ENCODE measurements at regions not wholly inside any gene's neighbourhood (a gene's known extent, or its start where the extent isn't known, plus 50 kb on each side); places are given as distances from the start of the nearest gene placed in this dataset.
"Not testable (repeated sequence)": the region's sequence is repeated elsewhere in the genome, so short reads cannot be mapped to it uniquely, and the experiment has no call there.

- TF ChIP-seq ELK1 (IDR thresholded peaks at IDR 0.05; ENCODE audit: low read depth, low read length) (no peak), ATOH8 (CRISPR knock-in tag; IDR thresholded peaks at IDR 0.05; ENCODE audit: low read depth) (no peak), JUNB (IDR thresholded peaks at IDR 0.05) (no peak)
Observed at GRCh38 chr21:35162831-35163230, 113.7 kb upstream of the RUNX1 start (continued).

- 11% methylated on average over 4 of the region's 4 CpGs for WGBS (ENCODE audit: missing lambda C conversion rate)
- ATAC-seq = no peak; a peak in 1 of 6 replicates
- DNase-seq (ENCODE audit: low read depth in 1 of 2, low spot score in 1 of 2) = peak; percentile 10 to 55
- TF ChIP-seq ELK1 (IDR thresholded peaks at IDR 0.05; ENCODE audit: low read depth, low read length) (no peak), RFX5 (IDR thresholded peaks at IDR 0.05) (no peak), FOSL2 (IDR thresholded peaks at IDR 0.05) (no peak), FOSL2 (CRISPR knock-in tag; IDR thresholded peaks at IDR 0.05) (peak; percentile 35; the same call in 1 of the 2 replicates), EHF (CRISPR knock-in tag; IDR thresholded peaks at IDR 0.05) (no peak)
- Histone ChIP-seq H3K9me3 (no peaks in the 10 kb centered on the region), H3K27ac (peak overlapping the region in 1 of 2 experiments; percentile 41; a peak in 1 of 6 replicates), H3K4me2 (no peak overlapping the region), H3K4me3 (no peak overlapping the region), H3K4me1 (no peaks in the 10 kb centered on the region)
- POLR2A ChIA-PET = no interaction called here
- no peak for FAIRE-seq
- CTCF ChIA-PET = interaction anchor here (1.2 to 1.9 kb wide), 3 partner anchors 8 to 680 kb away, joined by 3 to 5 read pairs (median 4); no protein-coding TSS in a partner anchor
Observed at GRCh38 chr21:35159881-35160280, 110.8 kb upstream of the RUNX1 start.

GRCh38 chr21:35157374-35157773 lies 108.3 kb upstream of the RUNX1 start:
- ATAC-seq; CTCF ChIA-PET; H3K9me3 ChIP-seq; POLR2A ChIA-PET; FAIRE-seq; H3K4me2 ChIP-seq; H3K4me3 ChIP-seq; H3K4me1 ChIP-seq; H3K27ac ChIP-seq; DNase-seq (ENCODE audit: low read depth in 1 of 2, low spot score in 1 of 2): not testable (repeated sequence)
- WGBS (ENCODE audit: missing lambda C conversion rate) = 41% methylated on average over 1 of the region's 1 CpG

GRCh38 chr21:35156293-35157278 lies 107.5 kb upstream of the RUNX1 start:
- no peak for ATAC-seq
- FAIRE-seq = no peak

More at GRCh38 chr21:35156293-35157278, 107.5 kb upstream of the RUNX1 start:
- no peak for TF ChIP-seq RNF2 (IDR thresholded peaks at IDR 0.05; ENCODE audit: borderline replicate concordance, low read depth)
- no peak for TF ChIP-seq USF2 (IDR thresholded peaks at IDR 0.05)
- TF ChIP-seq EHMT2 (IDR thresholded peaks at IDR 0.05; ENCODE audit: low read depth) = no peak
- no peak for TF ChIP-seq EHF (CRISPR knock-in tag; IDR thresholded peaks at IDR 0.05)
- no peak for TF ChIP-seq CTCF (IDR thresholded peaks at IDR 0.05)
- no peak for TF ChIP-seq CBX2 (IDR thresholded peaks at IDR 0.05; ENCODE audit: borderline replicate concordance, low read depth)
- TF ChIP-seq GATA3 (IDR thresholded peaks at IDR 0.05; ENCODE audit: borderline replicate concordance) = no peak
- peak in 1 of 2 experiments; percentile 12 for DNase-seq (ENCODE audit: low read depth in 1 of 2, low spot score in 1 of 2)
- Histone ChIP-seq H3K4me3 (no peak overlapping the region), H3K4me1 (no peaks in the 10 kb centered on the region), H3K9me3 (no peaks in the 10 kb centered on the region), H3K27ac (no peak overlapping the region), H3K4me2 (no peak overlapping the region)
- CTCF ChIA-PET = no interaction called here
- POLR2A ChIA-PET = no interaction called here
- WGBS (ENCODE audit: missing lambda C conversion rate) = 56% methylated on average over 4 of the region's 4 CpGs

Measured in A549 (cell line).